Vagina (tissue), 2 donors: ENCODE measurements at regions not wholly inside any gene's neighbourhood (a gene's known extent, or its start where the extent isn't known, plus 50 kb on each side); places are given as distances from the start of the nearest gene placed in this dataset.

Experiments used
- POLR2AphosphoS5 ChIP-seq, 2 donors: sonication (generic); formaldehyde crosslinking; IDR thresholded peaks; one replicate each; pipeline ENCODE4 v1.9.0; 2017; ENCODE audit warnings: antibody characterized with exemption in 2 of 2, mild to moderate bottlenecking in 2 of 2, low read depth in 1 of 2; ENCODE audit not compliant: insufficient read depth in 1 of 2
- TF ChIP-seq, protein P1 (sequence below), 3 experiments: fragments of 450-650 bp in 2 of 3; fragments of 200-600 bp in 1 of 3; sonication (generic) in 1 of 3; IDR thresholded peaks; one replicate each; pipeline ENCODE4 v1.5.1; 2017 to 2019; ENCODE audit warnings: antibody characterized with exemption in 3 of 3, mild to moderate bottlenecking in 2 of 3, moderate library complexity in 2 of 3

DNA sequence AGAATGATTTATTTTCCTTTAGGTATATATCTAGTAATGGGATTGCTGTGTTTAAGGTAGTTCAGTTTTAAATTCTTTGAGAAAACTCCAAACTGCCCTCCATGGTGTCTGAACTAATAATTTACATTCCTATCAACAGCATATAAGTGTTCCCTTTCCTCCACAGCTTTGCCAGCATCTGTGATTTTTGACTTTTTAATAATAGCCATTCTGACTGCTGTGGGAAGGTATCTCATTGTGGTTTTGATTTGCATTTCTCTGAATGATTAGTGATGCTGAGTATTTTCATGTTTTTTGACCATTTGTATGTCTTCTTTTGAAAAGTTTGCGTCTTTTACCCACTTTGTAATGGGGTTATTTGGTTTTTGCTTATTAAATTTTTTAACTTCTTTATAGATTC, 571.6 kb upstream of the CCDC54 start:
- TF ChIP-seq, protein P1, sequence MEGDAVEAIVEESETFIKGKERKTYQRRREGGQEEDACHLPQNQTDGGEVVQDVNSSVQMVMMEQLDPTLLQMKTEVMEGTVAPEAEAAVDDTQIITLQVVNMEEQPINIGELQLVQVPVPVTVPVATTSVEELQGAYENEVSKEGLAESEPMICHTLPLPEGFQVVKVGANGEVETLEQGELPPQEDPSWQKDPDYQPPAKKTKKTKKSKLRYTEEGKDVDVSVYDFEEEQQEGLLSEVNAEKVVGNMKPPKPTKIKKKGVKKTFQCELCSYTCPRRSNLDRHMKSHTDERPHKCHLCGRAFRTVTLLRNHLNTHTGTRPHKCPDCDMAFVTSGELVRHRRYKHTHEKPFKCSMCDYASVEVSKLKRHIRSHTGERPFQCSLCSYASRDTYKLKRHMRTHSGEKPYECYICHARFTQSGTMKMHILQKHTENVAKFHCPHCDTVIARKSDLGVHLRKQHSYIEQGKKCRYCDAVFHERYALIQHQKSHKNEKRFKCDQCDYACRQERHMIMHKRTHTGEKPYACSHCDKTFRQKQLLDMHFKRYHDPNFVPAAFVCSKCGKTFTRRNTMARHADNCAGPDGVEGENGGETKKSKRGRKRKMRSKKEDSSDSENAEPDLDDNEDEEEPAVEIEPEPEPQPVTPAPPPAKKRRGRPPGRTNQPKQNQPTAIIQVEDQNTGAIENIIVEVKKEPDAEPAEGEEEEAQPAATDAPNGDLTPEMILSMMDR (IDR thresholded peaks at IDR 0.05), result no peak
- TF ChIP-seq POLR2AphosphoS5 (IDR thresholded peaks at IDR 0.05; ENCODE audit: insufficient read depth in 1 of 2, low read depth in 1 of 2), result no peak
